ENCODE measurements at regions not wholly inside any gene's neighbourhood (a gene's known extent, or its start where the extent isn't known, plus 50 kb on each side); places are given as distances from the start of the nearest gene placed in this dataset.

- TF ChIP-seq CTCF (IDR thresholded peaks at IDR 0.05; ENCODE audit: extremely low read depth in 1 of 2, insufficient read depth in 1 of 2, low read depth in 1 of 2, low read length in 2 of 2) = no peak
- TF ChIP-seq EZH2 (IDR thresholded peaks at IDR 0.05; ENCODE audit: borderline replicate concordance, low read depth, low read length, severe bottlenecking) = no peak
- no peak for TF ChIP-seq FOS (IDR thresholded peaks at IDR 0.05; ENCODE audit: borderline replicate concordance, insufficient read depth, low read length)
Observed at GRCh38 chr2:18245375-18245774, 315.1 kb downstream of the RDH14 start.

Measured in endothelial cell of umbilical vein (primary cell).